DOHH2 (cell line): ENCODE measurements at regions not wholly inside any gene's neighbourhood (a gene's known extent, or its start where the extent isn't known, plus 50 kb on each side); places are given as distances from the start of the nearest gene placed in this dataset.

Experiments
- EZH2phosphoT487 ChIP-seq: fragments of 200-600 bp; sonication (generic); IDR thresholded peaks from 2 replicates; pipeline ENCODE4 v1.6.1; 2017; ENCODE audit warnings: borderline replicate concordance, mild to moderate bottlenecking, antibody characterized with exemption, low read length, moderate library complexity, mixed read lengths
- TF ChIP-seq, protein P1 (sequence below): fragments of 200-600 bp; sonication (generic); IDR thresholded peaks from one replicate; pipeline ENCODE4 v1.5.1; 2014; ENCODE audit warnings: antibody characterized with exemption, mild to moderate bottlenecking, low read depth, low read length; ENCODE audit not compliant: poor library complexity, severe bottlenecking

DNA sequence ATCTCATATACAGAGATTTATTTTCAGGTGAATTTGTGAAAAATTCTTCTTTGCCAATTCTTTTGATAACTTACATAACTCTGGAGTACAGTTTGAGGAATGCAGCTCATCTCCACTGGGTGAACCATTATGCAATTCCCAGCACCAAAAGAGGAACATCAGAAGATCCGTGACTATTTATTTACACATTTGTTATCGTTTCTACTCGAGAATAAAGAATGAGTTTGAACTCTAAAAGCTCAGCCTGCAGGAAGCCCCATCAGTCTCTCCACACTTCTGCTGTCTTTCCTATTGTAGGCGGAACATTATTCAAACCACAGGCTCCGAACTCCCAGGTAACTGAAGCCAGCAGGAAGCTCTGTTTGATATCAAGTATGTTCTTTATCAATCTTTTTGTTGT is 95.9 kb upstream of the IFNGR1 start:
- TF ChIP-seq, protein P1, sequence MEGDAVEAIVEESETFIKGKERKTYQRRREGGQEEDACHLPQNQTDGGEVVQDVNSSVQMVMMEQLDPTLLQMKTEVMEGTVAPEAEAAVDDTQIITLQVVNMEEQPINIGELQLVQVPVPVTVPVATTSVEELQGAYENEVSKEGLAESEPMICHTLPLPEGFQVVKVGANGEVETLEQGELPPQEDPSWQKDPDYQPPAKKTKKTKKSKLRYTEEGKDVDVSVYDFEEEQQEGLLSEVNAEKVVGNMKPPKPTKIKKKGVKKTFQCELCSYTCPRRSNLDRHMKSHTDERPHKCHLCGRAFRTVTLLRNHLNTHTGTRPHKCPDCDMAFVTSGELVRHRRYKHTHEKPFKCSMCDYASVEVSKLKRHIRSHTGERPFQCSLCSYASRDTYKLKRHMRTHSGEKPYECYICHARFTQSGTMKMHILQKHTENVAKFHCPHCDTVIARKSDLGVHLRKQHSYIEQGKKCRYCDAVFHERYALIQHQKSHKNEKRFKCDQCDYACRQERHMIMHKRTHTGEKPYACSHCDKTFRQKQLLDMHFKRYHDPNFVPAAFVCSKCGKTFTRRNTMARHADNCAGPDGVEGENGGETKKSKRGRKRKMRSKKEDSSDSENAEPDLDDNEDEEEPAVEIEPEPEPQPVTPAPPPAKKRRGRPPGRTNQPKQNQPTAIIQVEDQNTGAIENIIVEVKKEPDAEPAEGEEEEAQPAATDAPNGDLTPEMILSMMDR = no peak
- TF ChIP-seq EZH2phosphoT487 = no peak
